ENCODE measurements at regions not wholly inside any gene's neighbourhood (a gene's known extent, or its start where the extent isn't known, plus 50 kb on each side); places are given as distances from the start of the nearest gene placed in this dataset.

- TF ChIP-seq CTCF (IDR thresholded peaks at IDR 0.05; ENCODE audit: control insufficient read depth, insufficient read depth, low read depth, low read length, missing control alignments): no peak
- DNase-seq (ENCODE audit: low read depth): no peak
- no peak overlapping the region for H3K4me3 ChIP-seq (ENCODE audit: control insufficient read depth, low read depth, low read length)
Measured at GRCh38 chr18:23363865-23364570, 89.1 kb upstream of the RIOK3 start.

- no peak overlapping the region for H3K4me3 ChIP-seq (ENCODE audit: control insufficient read depth, low read depth, low read length)
- peak; percentile 33 for DNase-seq (ENCODE audit: low read depth)
- TF ChIP-seq CTCF (IDR thresholded peaks at IDR 0.05; ENCODE audit: control insufficient read depth, insufficient read depth, low read depth, low read length, missing control alignments): no peak
Measured at GRCh38 chr18:23365602-23366001, 87.5 kb upstream of the RIOK3 start.

- no peak for DNase-seq (ENCODE audit: low read depth)
- TF ChIP-seq CTCF (IDR thresholded peaks at IDR 0.05; ENCODE audit: control insufficient read depth, insufficient read depth, low read depth, low read length, missing control alignments): no peak
Measured at GRCh38 chr18:23369266-23369665, 83.8 kb upstream of the RIOK3 start.

GRCh38 chr18:23373570-23373969 is 79.5 kb upstream of the RIOK3 start:
- TF ChIP-seq CTCF (IDR thresholded peaks at IDR 0.05; ENCODE audit: control insufficient read depth, insufficient read depth, low read depth, low read length, missing control alignments): no peak
- H3K4me3 ChIP-seq (ENCODE audit: control insufficient read depth, low read depth, low read length): no peak overlapping the region
- no peak for DNase-seq (ENCODE audit: low read depth)

More at GRCh38 chr18:23369266-23369665, 83.8 kb upstream of the RIOK3 start:
- no peak overlapping the region for H3K4me3 ChIP-seq (ENCODE audit: control insufficient read depth, low read depth, low read length)

- no peak overlapping the region for H3K4me3 ChIP-seq (ENCODE audit: control insufficient read depth, low read depth, low read length)
- peak; percentile 63 for DNase-seq (ENCODE audit: low read depth)
- no peak for TF ChIP-seq CTCF (IDR thresholded peaks at IDR 0.05; ENCODE audit: control insufficient read depth, insufficient read depth, low read depth, low read length, missing control alignments)
Measured at GRCh38 chr18:23377669-23378301, 75.3 kb upstream of the RIOK3 start.

- DNase-seq (ENCODE audit: low read depth): no peak
- H3K4me3 ChIP-seq (ENCODE audit: control insufficient read depth, low read depth, low read length): no peak overlapping the region
Measured at GRCh38 chr18:23378302-23378686, 74.8 kb upstream of the RIOK3 start.

More at GRCh38 chr18:23378302-23378686, 74.8 kb upstream of the RIOK3 start:
- TF ChIP-seq CTCF (IDR thresholded peaks at IDR 0.05; ENCODE audit: control insufficient read depth, insufficient read depth, low read depth, low read length, missing control alignments): no peak

Measured in AG09309 (cell line).